ENCODE measurements at regions not wholly inside any gene's neighbourhood (a gene's known extent, or its start where the extent isn't known, plus 50 kb on each side); places are given as distances from the start of the nearest gene placed in this dataset.
"Not testable (repeated sequence)": the region's sequence is repeated elsewhere in the genome, so short reads cannot be mapped to it uniquely, and the experiment has no call there.

- DNase-seq = no peak
These were observed 290.2 kb downstream of the SPATA17 start for GRCh38 chr1:217921126-217921904.

- DNase-seq = no peak
These were observed 293.8 kb downstream of the SPATA17 start for GRCh38 chr1:217924924-217925323.

GRCh38 chr1:217929213-217929885, 298.2 kb downstream of the SPATA17 start:
- DNase-seq = no peak

DNA sequence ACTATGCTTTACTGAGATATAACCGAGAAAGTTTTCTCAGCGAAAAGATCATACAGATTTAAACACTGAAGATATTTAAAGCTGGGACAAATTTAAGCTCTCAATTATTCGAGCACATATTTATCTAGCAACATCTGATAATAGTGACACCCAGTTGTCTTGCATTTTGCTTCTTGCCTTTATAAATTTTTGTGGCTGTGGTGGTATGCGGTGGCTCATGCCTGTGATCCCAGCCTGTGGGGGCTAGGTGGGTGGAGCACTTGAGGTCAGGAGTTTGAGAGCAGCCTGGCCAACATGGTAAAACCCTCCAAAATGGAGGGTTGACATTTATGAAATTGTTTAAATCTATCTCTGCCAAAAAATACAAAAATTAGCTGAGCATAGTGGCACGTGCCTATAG, 312.2 kb downstream of the SPATA17 start:
- no peak for DNase-seq

- DNase-seq = no peak
These were observed 313.4 kb downstream of the SPATA17 start for GRCh38 chr1:217944550-217944949.

DNA sequence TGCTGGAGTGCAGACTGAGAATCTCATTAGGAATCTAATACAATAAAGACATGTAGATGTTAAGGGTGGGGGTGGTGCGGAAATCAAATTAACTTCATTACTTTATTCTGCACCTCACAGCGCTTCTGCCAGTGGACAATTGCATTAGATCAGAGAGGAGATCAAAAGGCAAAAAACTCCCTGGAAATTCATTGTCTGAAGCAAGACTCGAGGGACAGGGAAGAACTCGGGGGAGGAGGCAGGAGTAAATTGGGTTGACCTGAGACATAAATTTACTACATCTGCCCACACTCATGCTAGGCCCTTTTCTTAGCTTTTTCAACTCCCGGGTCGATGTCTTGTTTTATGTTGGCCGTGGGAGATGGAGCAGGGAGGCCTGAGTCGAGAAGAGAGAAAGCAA, 315.4 kb downstream of the SPATA17 start:
- no peak for DNase-seq

DNA sequence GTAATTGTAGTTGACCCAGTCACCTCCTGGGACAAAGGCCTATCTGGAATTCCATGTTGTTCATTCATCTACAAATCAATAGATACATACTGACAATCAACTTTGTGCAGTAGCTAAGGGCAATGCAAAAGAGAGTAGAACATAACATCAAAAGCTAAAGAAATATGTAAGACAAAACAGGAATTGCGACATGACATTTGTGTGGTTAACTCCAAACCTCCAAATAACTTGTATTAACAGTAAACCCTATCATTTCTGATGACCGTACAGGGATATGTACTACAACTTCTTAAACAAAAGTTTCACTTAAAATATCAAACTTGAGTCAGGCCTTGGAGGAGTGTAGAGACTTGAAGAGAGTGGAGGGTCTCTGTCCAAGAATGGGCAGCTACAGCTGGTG, 317.6 kb downstream of the SPATA17 start:
- no peak for DNase-seq

GRCh38 chr1:217953330-217953729, 322.2 kb downstream of the SPATA17 start:
- DNase-seq = no peak

DNA sequence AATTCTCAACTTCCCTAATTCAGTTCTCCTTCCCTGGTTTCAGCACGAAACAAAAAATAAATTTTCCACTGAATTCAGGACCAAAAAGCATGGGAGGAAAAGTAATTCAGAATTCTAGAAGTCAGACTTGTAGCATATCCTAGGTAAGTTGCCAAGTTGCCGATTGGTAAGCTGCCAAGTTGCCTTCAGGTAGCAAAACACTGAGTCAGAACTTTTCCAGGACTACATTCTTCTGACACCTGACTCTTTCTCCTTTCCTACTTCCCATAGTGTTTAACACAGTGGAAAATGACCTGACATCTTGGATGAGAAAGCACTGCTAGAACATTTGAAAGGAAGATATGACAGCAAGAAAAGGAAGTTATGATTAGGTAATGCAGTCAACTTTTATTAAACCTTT, 322.8 kb downstream of the SPATA17 start:
- no peak for DNase-seq

DNA sequence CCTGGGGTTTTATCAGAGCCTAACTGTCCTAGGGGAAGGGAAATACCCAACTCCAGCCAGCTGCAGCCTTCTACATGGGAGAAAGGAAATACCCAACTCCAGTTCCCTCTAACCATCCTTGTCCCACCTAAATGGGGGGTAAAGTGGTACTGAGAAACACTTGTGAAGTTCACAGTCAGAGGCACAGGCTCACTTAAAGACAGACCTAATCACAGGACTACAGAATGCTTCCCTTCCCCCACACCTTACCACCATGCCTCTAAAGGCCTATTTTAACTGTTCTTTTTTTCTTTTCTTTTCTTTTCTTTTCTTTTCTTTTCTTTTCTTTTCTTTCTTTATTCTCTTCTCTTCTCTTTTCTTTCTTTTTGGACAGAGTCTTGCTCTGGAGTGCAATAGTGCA, 324.6 kb downstream of the SPATA17 start:
- DNase-seq = no peak

GRCh38 chr1:217965156-217965786, 319.8 kb upstream of the RRP15 start:
- no peak for DNase-seq

- DNase-seq = no peak
These were observed 317.0 kb upstream of the RRP15 start for GRCh38 chr1:217968085-217968484.

DNA sequence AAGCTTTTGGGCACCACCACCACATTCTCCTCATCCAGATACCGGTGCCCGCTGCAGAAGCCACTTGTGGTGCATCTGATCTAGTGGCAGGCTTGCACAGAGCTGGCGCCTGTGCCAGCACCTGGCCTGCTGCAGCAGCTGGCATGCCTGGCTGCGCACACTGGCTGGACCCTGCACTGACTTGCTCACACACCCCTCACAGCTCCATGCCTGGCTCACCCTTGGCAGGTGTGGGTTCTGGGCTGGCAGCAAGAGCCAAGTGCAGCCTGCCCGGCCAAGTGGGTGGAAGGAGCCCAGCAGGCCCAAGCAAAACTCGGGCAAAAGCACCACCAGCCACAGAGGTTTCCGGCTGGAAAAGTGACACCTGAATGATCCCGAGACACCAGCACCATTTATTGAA, 315.7 kb upstream of the RRP15 start:
- no peak for DNase-seq

- DNase-seq = no peak
These were observed 307.1 kb upstream of the RRP15 start for GRCh38 chr1:217977943-217978342.

DNA sequence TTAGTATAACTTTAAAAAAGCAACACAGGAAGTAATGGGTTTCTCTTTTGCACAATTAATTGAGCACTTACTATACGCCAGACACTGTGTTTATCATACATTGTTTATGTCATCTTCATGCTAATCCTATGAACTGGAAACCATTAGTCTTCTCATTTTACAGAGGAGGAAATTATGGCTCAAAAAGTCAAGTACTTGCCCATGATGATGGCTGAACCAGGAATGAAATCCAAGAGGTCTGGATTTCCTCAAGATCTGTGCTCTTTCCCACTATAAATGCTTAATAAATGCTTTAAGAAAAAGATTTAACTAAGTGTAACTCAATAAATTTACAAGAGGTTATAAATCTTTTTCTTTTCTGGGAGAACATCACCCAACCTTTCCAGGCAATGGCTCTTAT, 303.7 kb upstream of the RRP15 start:
- DNase-seq = no peak

GRCh38 chr1:217982331-217983050, 302.6 kb upstream of the RRP15 start:
- no peak for DNase-seq

- DNase-seq = no peak
These were observed 302.1 kb upstream of the RRP15 start for GRCh38 chr1:217983051-217983375.

GRCh38 chr1:217985641-217986040, 299.5 kb upstream of the RRP15 start:
- no peak for DNase-seq

DNA sequence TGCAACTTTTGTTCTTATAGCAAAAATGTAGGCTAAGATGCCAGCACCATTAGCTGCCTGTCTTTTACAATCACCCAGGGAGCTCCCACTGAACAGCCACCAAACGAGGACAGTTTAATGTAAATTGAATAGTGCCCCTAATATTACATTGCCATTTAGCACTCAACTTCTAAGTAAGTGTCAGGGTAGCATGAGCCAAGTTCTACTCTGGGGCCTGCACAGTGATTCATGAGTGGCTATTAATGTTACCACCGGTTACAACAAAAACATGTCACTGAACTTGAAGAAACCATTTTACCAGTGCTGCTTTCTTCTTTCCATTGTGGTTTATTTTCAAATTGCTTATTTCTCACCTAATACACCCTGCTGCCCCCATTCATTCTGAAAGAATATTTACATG, 295.6 kb upstream of the RRP15 start:
- no peak for DNase-seq

GRCh38 chr1:217993439-217993838, 291.7 kb upstream of the RRP15 start:
- DNase-seq = no peak

GRCh38 chr1:218008296-218008695, 276.8 kb upstream of the RRP15 start:
- DNase-seq = not testable (repeated sequence)

DNA sequence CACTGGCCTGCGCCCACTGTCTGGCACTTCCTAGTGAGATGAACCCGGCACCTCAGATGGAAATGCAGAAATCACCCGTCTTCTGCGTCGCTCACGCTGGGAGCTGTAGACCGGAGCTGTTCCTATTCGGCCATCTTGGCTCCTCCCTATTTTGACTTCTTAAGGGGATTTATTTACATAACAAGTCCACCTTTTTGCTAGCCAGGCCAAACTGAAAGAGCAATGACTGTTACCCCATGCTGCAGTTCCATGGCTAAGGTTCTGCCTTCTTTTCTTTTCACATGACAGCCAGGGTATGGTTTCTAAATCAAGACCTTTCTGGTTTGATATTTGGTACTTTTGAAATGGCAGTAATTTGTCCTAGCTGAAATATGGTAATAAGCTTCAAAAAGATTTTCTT, 270.0 kb upstream of the RRP15 start:
- DNase-seq = not testable (repeated sequence)

- DNase-seq = no peak
These were observed 260.8 kb upstream of the RRP15 start for GRCh38 chr1:218024211-218024720.
